Gastroesophageal sphincter (tissue), 4 donors: ENCODE measurements at regions not wholly inside any gene's neighbourhood (a gene's known extent, or its start where the extent isn't known, plus 50 kb on each side); places are given as distances from the start of the nearest gene placed in this dataset.

Experiments
- ATAC-seq: fragments of 150-250 bp; one replicate; pipeline ENCODE4 v1.9.1; 2016; ENCODE audit warnings: mild to moderate bottlenecking, moderate library complexity
- H3K27ac ChIP-seq, 4 donors: fragments of 200-600 bp; sonication (generic) in 3 of 4; 1 replicate in 3 of 4; 2 replicates in 1 of 4; pipeline ENCODE4 v1.5.1; 2016 to 2019
- H3K27me3 ChIP-seq: fragments of 200-600 bp; sonication (generic); one replicate; pipeline ENCODE4 v1.5.1; 2019
- H3K36me3 ChIP-seq, 2 donors: fragments of 200-600 bp; sonication (generic); one replicate each; pipeline ENCODE4 v1.5.1; 2019; ENCODE audit warnings: control low read depth in 1 of 2
- H3K4me1 ChIP-seq, 3 donors: fragments of 200-600 bp; sonication (generic); 1 replicate in 2 of 3; 2 replicates in 1 of 3; pipeline ENCODE4 v1.5.1; 2016 to 2019; ENCODE audit warnings: control low read depth in 2 of 3
- H3K4me3 ChIP-seq, 2 donors: fragments of 200-600 bp; sonication (generic); one replicate each; pipeline ENCODE4 v1.5.1; 2019; ENCODE audit warnings: mild to moderate bottlenecking in 1 of 2, moderate library complexity in 1 of 2
- H3K9me3 ChIP-seq, 3 donors: fragments of 200-600 bp; sonication (generic); one replicate each; pipeline ENCODE4 v1.5.1; 2017 to 2019; ENCODE audit warnings: control low read depth in 2 of 3
- EP300 ChIP-seq: sonication (generic); formaldehyde crosslinking; IDR thresholded peaks from one replicate; pipeline ENCODE4 v1.6.1; 2017; ENCODE audit warnings: antibody characterized with exemption, mild to moderate bottlenecking
- POLR2A ChIP-seq, 2 donors: fragments of 450-650 bp; IDR thresholded peaks; one replicate each; pipeline ENCODE4 v1.6.1; 2017; ENCODE audit warnings: antibody characterized with exemption in 2 of 2, mild to moderate bottlenecking in 2 of 2, moderate library complexity in 1 of 2
- POLR2AphosphoS5 ChIP-seq: sonication (generic); formaldehyde crosslinking; IDR thresholded peaks from one replicate; pipeline ENCODE4 v1.6.1; 2017; ENCODE audit warnings: antibody characterized with exemption
- WGBS, 2 donors: methylation state at CpG; one replicate each; pipeline ENCODE4 v1.1.5; 2018; ENCODE audit warnings: low coverage in 1 of 2; 5-methylcytosine and 5-hydroxymethylcytosine counted together
- TF ChIP-seq, protein P1 (sequence below), 4 experiments: fragments of 200-600 bp in 2 of 4; fragments of 450-650 bp in 2 of 4; sonication (generic) in 1 of 4; IDR thresholded peaks; one replicate each; pipeline ENCODE4 v1.5.1; 2017 to 2019; ENCODE audit warnings: antibody characterized with exemption in 4 of 4, mild to moderate bottlenecking in 2 of 4, moderate library complexity in 2 of 4

- Histone ChIP-seq H3K27me3 (no peaks in the 10 kb centered on the region), H3K4me3 (no peak overlapping the region), H3K27ac (no peak overlapping the region), H3K9me3 (no peaks in the 10 kb centered on the region), H3K4me1 (no peaks in the 10 kb centered on the region), H3K36me3 (no peaks in the 10 kb centered on the region)
- no peak for TF ChIP-seq POLR2AphosphoS5
- TF ChIP-seq, protein P1, sequence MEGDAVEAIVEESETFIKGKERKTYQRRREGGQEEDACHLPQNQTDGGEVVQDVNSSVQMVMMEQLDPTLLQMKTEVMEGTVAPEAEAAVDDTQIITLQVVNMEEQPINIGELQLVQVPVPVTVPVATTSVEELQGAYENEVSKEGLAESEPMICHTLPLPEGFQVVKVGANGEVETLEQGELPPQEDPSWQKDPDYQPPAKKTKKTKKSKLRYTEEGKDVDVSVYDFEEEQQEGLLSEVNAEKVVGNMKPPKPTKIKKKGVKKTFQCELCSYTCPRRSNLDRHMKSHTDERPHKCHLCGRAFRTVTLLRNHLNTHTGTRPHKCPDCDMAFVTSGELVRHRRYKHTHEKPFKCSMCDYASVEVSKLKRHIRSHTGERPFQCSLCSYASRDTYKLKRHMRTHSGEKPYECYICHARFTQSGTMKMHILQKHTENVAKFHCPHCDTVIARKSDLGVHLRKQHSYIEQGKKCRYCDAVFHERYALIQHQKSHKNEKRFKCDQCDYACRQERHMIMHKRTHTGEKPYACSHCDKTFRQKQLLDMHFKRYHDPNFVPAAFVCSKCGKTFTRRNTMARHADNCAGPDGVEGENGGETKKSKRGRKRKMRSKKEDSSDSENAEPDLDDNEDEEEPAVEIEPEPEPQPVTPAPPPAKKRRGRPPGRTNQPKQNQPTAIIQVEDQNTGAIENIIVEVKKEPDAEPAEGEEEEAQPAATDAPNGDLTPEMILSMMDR (IDR thresholded peaks at IDR 0.05): peak in 2 of 4 experiments; percentile 20 to 22
- ATAC-seq: no peak
- 74 to 100% methylated on average over 5 to 8 of the region's 8 CpGs for WGBS, 2 donors
Measured at GRCh38 chr12:94725375-94726168, 75.2 kb upstream of the TMCC3 start.

DNA sequence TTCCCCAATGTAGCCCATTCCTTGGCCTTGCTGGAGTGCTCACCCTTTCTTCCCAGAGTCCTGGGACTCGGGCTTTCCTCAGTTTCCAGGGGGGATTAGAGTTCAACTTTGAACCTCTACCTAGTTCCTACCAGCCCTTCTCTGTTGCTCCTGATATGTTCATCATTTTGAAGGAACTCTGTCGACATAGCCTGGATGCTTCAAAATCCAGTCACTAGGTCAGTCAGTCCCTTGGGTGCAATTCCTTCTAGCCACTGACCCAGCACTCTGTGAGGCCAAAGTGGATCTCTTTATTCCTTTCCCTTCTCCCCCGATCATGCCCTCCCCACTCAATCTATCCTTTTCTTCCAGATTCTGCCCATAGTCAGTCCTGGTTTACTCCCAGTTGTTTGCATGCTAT lies 72.3 kb upstream of the TMCC3 start:
- H3K4me3 ChIP-seq: no peak overlapping the region
- ATAC-seq: peak; percentile 22
- H3K27ac ChIP-seq: no peak overlapping the region
- H3K36me3 ChIP-seq: no peaks in the 10 kb centered on the region
- no peaks in the 10 kb centered on the region for H3K27me3 ChIP-seq
- no peaks in the 10 kb centered on the region for H3K9me3 ChIP-seq
- WGBS, 2 donors: 75 to 93% methylated on average over 2 to 3 of the region's 3 CpGs
- H3K4me1 ChIP-seq: peaks cover 0 to 6% (median 0%) of the 10 kb centered on the region in 3 donors
- TF ChIP-seq, protein P1 (IDR thresholded peaks at IDR 0.05): no peak
- TF ChIP-seq POLR2A (IDR thresholded peaks at IDR 0.05) (no peak), EP300 (no peak), POLR2AphosphoS5 (no peak)

DNA sequence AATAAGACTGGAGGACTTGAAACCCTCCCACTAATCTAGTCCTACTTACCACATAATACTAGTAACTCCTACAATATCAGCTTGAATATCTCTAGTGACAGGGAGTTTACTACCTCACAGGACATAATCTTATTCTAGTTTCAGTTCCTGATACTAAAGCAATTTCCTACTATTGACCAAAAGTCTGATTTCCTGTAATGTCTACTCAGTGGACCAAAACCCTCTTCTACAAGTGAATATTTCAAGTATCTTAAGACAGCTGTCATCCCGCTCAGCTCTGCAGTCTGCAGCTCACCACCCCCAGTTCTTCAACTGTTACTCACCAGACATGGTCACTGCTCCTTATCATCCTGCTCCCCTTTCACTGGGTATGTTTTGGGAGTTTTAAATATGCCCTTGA lies 70.8 kb upstream of the TMCC3 start:
- Histone ChIP-seq H3K4me1 (peaks cover 0 to 18% (median 0%) of the 10 kb centered on the region in 3 donors), H3K36me3 (no peaks in the 10 kb centered on the region), H3K4me3 (no peak overlapping the region), H3K27ac (no peak overlapping the region), H3K9me3 (no peaks in the 10 kb centered on the region), H3K27me3 (no peaks in the 10 kb centered on the region)
- no peak for ATAC-seq
- 95 to 100% methylated on average over 1 of the region's 1 CpG for WGBS, 2 donors
- TF ChIP-seq POLR2AphosphoS5: no peak
- no peak for TF ChIP-seq POLR2A (IDR thresholded peaks at IDR 0.05)
- TF ChIP-seq, protein P1 (IDR thresholded peaks at IDR 0.05): no peak
- no peak for TF ChIP-seq EP300

DNA sequence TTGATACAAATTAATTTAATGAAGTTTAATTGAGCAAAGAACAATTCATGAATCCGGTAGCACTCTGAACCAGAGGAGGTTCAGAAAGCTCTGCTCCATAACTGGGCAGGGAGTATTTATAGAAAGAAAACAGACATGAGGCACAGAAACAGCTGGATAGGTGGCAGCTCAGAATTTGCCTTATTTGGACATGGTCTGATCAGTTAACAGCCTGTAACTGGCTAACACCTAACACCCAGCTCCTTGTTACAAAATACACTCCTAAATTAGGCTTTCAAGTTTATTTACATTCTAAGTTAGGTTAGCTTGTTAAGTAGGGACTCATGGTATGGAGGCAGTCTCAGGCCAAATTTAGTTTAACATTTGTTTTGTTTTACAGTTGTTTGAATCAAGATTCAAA lies 67.8 kb upstream of the TMCC3 start:
- no peak for ATAC-seq
- TF ChIP-seq EP300 (no peak), POLR2AphosphoS5 (no peak)
- TF ChIP-seq, protein P1 (IDR thresholded peaks at IDR 0.05): no peak
- peaks cover 0 to 30% (median 0%) of the 10 kb centered on the region in 3 donors for H3K4me1 ChIP-seq
- H3K27me3 ChIP-seq: no peaks in the 10 kb centered on the region
- no peaks in the 10 kb centered on the region for H3K36me3 ChIP-seq
- H3K4me3 ChIP-seq: no peak overlapping the region
- no peaks in the 10 kb centered on the region for H3K9me3 ChIP-seq
- WGBS, 2 donors: 40 to 55% methylated on average over 1 of the region's 1 CpG
- no peak overlapping the region for H3K27ac ChIP-seq

DNA sequence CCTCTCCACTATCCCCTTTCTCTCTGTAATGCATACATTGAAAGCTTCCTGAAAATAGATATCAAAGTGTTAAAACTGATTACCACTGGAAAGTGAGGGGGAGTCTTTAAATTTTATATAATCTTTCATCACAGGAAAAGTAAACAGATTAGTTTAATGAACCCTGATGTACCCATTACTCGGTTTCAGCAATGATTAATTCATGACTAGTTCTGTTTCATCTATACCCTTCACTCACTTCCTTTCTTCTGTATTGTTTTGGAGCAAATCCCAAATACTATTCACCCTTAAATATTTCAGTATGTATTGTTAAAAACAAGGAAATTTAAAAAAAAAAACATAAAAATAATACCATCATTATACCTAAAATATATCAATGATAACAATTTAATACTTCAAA lies 67.3 kb upstream of the TMCC3 start:
- H3K9me3 ChIP-seq: no peaks in the 10 kb centered on the region
- peaks cover 0 to 30% (median 0%) of the 10 kb centered on the region in 3 donors for H3K4me1 ChIP-seq
- 44 to 78% methylated on average over 1 of the region's 1 CpG for WGBS, 2 donors
- H3K36me3 ChIP-seq: no peaks in the 10 kb centered on the region
- H3K27me3 ChIP-seq: no peaks in the 10 kb centered on the region
- ATAC-seq: no peak
- H3K27ac ChIP-seq: no peak overlapping the region
- no peak for TF ChIP-seq POLR2A (IDR thresholded peaks at IDR 0.05)
- H3K4me3 ChIP-seq: no peak overlapping the region
